Gastroesophageal sphincter (tissue), 4 donors: ENCODE measurements at regions not wholly inside any gene's neighbourhood (a gene's known extent, or its start where the extent isn't known, plus 50 kb on each side); places are given as distances from the start of the nearest gene placed in this dataset.

ENCODE experiments used
- ATAC-seq: fragments of 150-250 bp; one replicate; pipeline ENCODE4 v1.9.1; 2016; ENCODE audit warnings: mild to moderate bottlenecking, moderate library complexity
- H3K27ac ChIP-seq, 4 donors: fragments of 200-600 bp; sonication (generic) in 3 of 4; 1 replicate in 3 of 4; 2 replicates in 1 of 4; pipeline ENCODE4 v1.5.1; 2016 to 2019
- H3K27me3 ChIP-seq: fragments of 200-600 bp; sonication (generic); one replicate; pipeline ENCODE4 v1.5.1; 2019
- H3K36me3 ChIP-seq, 2 donors: fragments of 200-600 bp; sonication (generic); one replicate each; pipeline ENCODE4 v1.5.1; 2019; ENCODE audit warnings: control low read depth in 1 of 2
- H3K4me1 ChIP-seq, 3 donors: fragments of 200-600 bp; sonication (generic); 1 replicate in 2 of 3; 2 replicates in 1 of 3; pipeline ENCODE4 v1.5.1; 2016 to 2019; ENCODE audit warnings: control low read depth in 2 of 3
- H3K4me3 ChIP-seq, 2 donors: fragments of 200-600 bp; sonication (generic); one replicate each; pipeline ENCODE4 v1.5.1; 2019; ENCODE audit warnings: mild to moderate bottlenecking in 1 of 2, moderate library complexity in 1 of 2
- H3K9me3 ChIP-seq, 3 donors: fragments of 200-600 bp; sonication (generic); one replicate each; pipeline ENCODE4 v1.5.1; 2017 to 2019; ENCODE audit warnings: control low read depth in 2 of 3
- CTCF ChIP-seq, 4 experiments: fragments of 200-600 bp in 2 of 4; fragments of 450-650 bp in 2 of 4; sonication (generic) in 1 of 4; IDR thresholded peaks; one replicate each; pipeline ENCODE4 v1.5.1; 2017 to 2019; ENCODE audit warnings: antibody characterized with exemption in 4 of 4, mild to moderate bottlenecking in 2 of 4, moderate library complexity in 2 of 4
- EP300 ChIP-seq: sonication (generic); formaldehyde crosslinking; IDR thresholded peaks from one replicate; pipeline ENCODE4 v1.6.1; 2017; ENCODE audit warnings: antibody characterized with exemption, mild to moderate bottlenecking
- POLR2A ChIP-seq, 2 donors: fragments of 450-650 bp; IDR thresholded peaks; one replicate each; pipeline ENCODE4 v1.6.1; 2017; ENCODE audit warnings: antibody characterized with exemption in 2 of 2, mild to moderate bottlenecking in 2 of 2, moderate library complexity in 1 of 2
- POLR2AphosphoS5 ChIP-seq: sonication (generic); formaldehyde crosslinking; IDR thresholded peaks from one replicate; pipeline ENCODE4 v1.6.1; 2017; ENCODE audit warnings: antibody characterized with exemption
- WGBS, 2 donors: methylation state at CpG; one replicate each; pipeline ENCODE4 v1.1.5; 2018; ENCODE audit warnings: low coverage in 1 of 2; 5-methylcytosine and 5-hydroxymethylcytosine counted together

DNA sequence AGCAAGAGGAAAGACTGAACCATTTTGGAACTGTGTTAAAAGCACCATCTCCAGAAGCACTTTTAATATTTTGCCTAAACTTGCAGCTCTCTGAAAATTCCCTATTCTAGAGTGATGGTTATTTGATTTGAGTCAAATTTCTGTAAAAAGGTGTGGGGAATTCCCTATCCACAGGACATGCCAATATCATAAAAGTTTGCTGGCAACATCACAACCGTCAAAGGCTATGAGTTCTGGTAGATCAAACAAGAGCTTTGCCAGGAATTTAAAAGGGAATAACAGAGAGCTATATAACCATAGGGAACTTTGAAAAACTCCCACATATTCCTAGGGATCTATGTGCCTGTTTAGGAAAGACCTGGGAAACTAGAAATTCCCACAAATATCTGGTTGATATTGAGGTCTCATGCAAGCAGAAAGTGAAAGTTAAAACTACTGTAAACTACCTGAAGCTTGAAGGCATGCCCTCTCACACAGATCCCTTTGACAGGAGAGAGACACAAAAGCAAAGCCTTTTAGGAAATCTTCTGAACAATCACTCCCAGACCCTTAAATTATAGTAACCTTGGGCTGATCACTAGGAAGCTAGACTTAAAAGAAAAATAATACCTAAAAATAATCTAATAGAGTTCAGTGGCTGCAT, 549.9 kb downstream of the ANXA1 start:
- no peak overlapping the region for H3K27ac ChIP-seq
- no peaks in the 10 kb centered on the region for H3K36me3 ChIP-seq
- no peak for TF ChIP-seq CTCF (IDR thresholded peaks at IDR 0.05)
- TF ChIP-seq EP300, result no peak
- no peak for TF ChIP-seq POLR2AphosphoS5
- TF ChIP-seq POLR2A (IDR thresholded peaks at IDR 0.05), result no peak
- H3K4me1 ChIP-seq, result no peaks in the 10 kb centered on the region
- 17 to 56% methylated on average over 1 of the region's 1 CpG for WGBS, 2 donors
- ATAC-seq, result no peak
- no peak overlapping the region for H3K4me3 ChIP-seq
- no peaks in the 10 kb centered on the region for H3K27me3 ChIP-seq
- no peaks in the 10 kb centered on the region for H3K9me3 ChIP-seq

GRCh38 chr9:73714294-73714693, 562.6 kb downstream of the ANXA1 start:
- ATAC-seq, result no peak
- no peaks in the 10 kb centered on the region for H3K9me3 ChIP-seq
- no peaks in the 10 kb centered on the region for H3K36me3 ChIP-seq
- no peak overlapping the region for H3K4me3 ChIP-seq
- H3K27ac ChIP-seq, result no peak overlapping the region
- 29 to 62% methylated on average over 1 of the region's 1 CpG for WGBS, 2 donors
- no peaks in the 10 kb centered on the region for H3K4me1 ChIP-seq
- no peak for TF ChIP-seq CTCF (IDR thresholded peaks at IDR 0.05)
- no peaks in the 10 kb centered on the region for H3K27me3 ChIP-seq

DNA sequence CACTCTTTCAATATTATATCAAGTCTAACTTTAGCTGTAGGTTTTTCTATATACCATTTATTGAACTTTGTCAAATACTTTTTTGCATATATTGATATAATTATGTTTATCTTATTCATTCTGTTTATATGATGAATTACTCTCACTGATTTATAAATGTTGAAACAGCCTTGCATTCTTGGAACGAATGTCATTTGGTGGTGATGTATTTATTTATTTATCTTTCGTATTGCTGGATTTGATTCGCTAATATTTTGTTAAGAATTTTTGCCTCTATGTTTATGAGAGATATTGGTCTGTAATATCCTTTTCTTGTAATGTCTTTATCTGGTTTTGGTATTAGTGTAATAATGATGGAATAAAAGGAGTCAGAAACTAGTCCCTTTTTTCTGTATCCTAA, 563.9 kb downstream of the ANXA1 start:
- H3K4me3 ChIP-seq, result no peak overlapping the region
- no peaks in the 10 kb centered on the region for H3K36me3 ChIP-seq
- ATAC-seq, result no peak
- H3K27ac ChIP-seq, result no peak overlapping the region
- TF ChIP-seq POLR2AphosphoS5 (no peak), CTCF (IDR thresholded peaks at IDR 0.05) (no peak), EP300 (no peak), POLR2A (IDR thresholded peaks at IDR 0.05) (no peak)
- WGBS, 2 donors, result 78 to 86% methylated on average over 3 of the region's 3 CpGs
- H3K4me1 ChIP-seq, result no peaks in the 10 kb centered on the region
- H3K9me3 ChIP-seq, result no peaks in the 10 kb centered on the region
- no peaks in the 10 kb centered on the region for H3K27me3 ChIP-seq

DNA sequence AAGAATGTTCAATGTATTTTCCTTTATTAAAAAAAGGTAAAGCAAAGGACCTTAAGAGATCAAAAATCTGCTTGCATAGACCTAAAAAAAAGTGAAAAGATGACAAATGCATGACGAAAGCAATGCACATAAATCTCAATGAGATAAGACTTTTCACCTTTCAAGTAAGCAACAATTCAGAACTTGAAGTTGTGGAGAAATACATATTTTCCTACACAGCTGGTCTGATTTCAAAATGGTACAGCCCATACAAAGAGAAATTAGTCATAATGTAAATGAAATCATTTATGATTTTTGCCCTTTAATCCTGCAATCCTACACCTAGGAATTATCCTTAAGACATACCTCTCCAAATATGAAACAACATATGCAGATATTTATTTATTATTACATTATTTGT, 568.0 kb downstream of the ANXA1 start:
- H3K4me3 ChIP-seq, result no peak overlapping the region
- no peak overlapping the region for H3K27ac ChIP-seq
- H3K27me3 ChIP-seq, result no peaks in the 10 kb centered on the region
- H3K4me1 ChIP-seq, result no peaks in the 10 kb centered on the region
- H3K9me3 ChIP-seq, result no peaks in the 10 kb centered on the region
- ATAC-seq, result no peak
- TF ChIP-seq EP300, result no peak
- no peak for TF ChIP-seq POLR2AphosphoS5
- no peak for TF ChIP-seq CTCF (IDR thresholded peaks at IDR 0.05)
- no peak for TF ChIP-seq POLR2A (IDR thresholded peaks at IDR 0.05)
- 48 to 88% methylated on average over 1 of the region's 1 CpG for WGBS, 2 donors
- no peaks in the 10 kb centered on the region for H3K36me3 ChIP-seq

- no peaks in the 10 kb centered on the region for H3K27me3 ChIP-seq
- TF ChIP-seq EP300 (no peak), POLR2A (IDR thresholded peaks at IDR 0.05) (no peak), CTCF (IDR thresholded peaks at IDR 0.05) (no peak), POLR2AphosphoS5 (no peak)
- H3K4me3 ChIP-seq, result no peak overlapping the region
- no peaks in the 10 kb centered on the region for H3K9me3 ChIP-seq
- WGBS, 2 donors, result 65 to 71% methylated on average over 4 of the region's 4 CpGs
- ATAC-seq, result no peak
- no peaks in the 10 kb centered on the region for H3K4me1 ChIP-seq
- no peak overlapping the region for H3K27ac ChIP-seq
- H3K36me3 ChIP-seq, result no peaks in the 10 kb centered on the region
These were observed 568.9 kb downstream of the ANXA1 start for GRCh38 chr9:73720601-73721000.
